GM18951 (cell line): ENCODE measurements at regions not wholly inside any gene's neighbourhood (a gene's known extent, or its start where the extent isn't known, plus 50 kb on each side); places are given as distances from the start of the nearest gene placed in this dataset.

Experiments used
- POLR2A ChIP-seq: IDR thresholded peaks from 4 replicates; pipeline ENCODE4 v1.6.1; 2011; ENCODE audit warnings: mild to moderate bottlenecking; ENCODE audit not compliant: insufficient read length, insufficient read depth; ENCODE audit errors: extremely low read depth
- in situ Hi-C: fragments of 300-500 bp; cut with MboI; formaldehyde crosslinking; loops from one replicate; pipeline ENCODE4 v1.12.0; 2022; ENCODE audit warnings: low sequenced_read_pairs, mixed read lengths, inconsistent platforms; ENCODE audit not compliant: unreplicated experiment

- no peak for TF ChIP-seq POLR2A
- in situ Hi-C loops = no loop called here
These were observed 437.2 kb upstream of the NRXN1 start for GRCh38 chr2:51469102-51469501.

DNA sequence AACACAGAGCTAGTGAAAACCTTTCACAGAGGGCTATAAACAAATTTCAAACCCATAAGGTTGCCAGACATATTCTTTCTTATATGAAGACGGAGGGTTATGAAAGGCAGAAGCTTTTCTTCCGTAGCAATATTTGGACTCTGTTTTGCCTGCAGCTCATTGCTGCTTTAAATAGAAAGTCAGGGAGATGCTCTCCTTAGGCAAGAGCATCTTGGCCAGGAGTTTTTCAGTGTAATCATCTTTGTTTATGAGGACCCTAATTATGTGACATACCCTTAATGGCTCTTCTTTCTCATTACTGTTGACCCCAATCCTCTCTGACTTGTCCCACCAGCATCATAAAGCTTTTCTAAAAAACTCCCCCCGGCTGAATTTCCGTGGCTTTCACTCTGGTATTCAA, 433.4 kb upstream of the NRXN1 start:
- no peak for TF ChIP-seq POLR2A

GRCh38 chr2:51454177-51454576, 422.2 kb upstream of the NRXN1 start:
- in situ Hi-C loops = no loop called here

More for the DNA sequence above, 433.4 kb upstream of the NRXN1 start:
- in situ Hi-C loops = no loop called here

GRCh38 chr2:51448911-51449310, 417.0 kb upstream of the NRXN1 start:
- in situ Hi-C loops = no loop called here
- no peak for TF ChIP-seq POLR2A

More at GRCh38 chr2:51454177-51454576, 422.2 kb upstream of the NRXN1 start:
- no peak for TF ChIP-seq POLR2A

- in situ Hi-C loops = no loop called here
- no peak for TF ChIP-seq POLR2A
These were observed 409.9 kb upstream of the NRXN1 start for GRCh38 chr2:51441786-51442185.

- in situ Hi-C loops = no loop called here
These were observed 392.5 kb upstream of the NRXN1 start for GRCh38 chr2:51424418-51424817.

GRCh38 chr2:51420511-51420910, 388.6 kb upstream of the NRXN1 start:
- in situ Hi-C loops = no loop called here
- TF ChIP-seq POLR2A = no peak

More at GRCh38 chr2:51424418-51424817, 392.5 kb upstream of the NRXN1 start:
- no peak for TF ChIP-seq POLR2A

DNA sequence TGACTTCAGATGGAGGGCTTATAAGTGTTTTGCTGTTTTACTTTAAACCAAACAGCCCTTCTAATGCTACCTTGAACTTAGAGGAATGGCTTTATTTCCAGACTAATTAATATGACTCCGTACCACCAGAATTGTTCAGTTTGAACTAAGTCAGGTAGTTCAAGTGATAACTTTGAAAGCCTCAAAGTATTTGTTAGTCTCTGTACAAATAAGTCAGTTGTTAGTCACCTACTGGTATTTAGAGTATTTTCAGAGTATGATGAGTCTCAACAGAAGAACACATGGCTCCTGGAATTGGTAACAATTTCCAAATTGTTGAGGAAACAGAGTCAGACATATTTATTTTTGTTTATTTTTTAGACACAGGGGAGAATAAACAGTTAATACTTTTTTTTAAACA, 381.8 kb upstream of the NRXN1 start:
- in situ Hi-C loops = no loop called here

DNA sequence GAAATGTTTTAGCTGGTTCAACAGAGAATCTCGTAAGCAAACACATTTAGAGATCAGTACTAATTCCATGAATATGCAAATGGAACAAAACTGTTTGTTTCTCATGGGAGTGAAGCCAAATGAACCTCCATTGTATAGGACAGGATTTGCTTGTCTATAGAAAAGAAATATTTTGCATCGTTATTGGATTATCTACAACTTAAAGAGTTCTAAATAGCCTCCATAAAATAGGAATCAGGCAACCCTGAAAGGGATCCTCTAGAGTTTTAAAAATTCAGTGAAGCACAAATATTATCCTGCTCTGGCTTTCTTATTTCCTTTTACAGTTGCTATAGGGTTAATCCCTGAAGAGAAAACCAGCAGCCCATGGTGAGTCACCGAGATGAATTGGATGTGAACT, 378.4 kb upstream of the NRXN1 start:
- in situ Hi-C loops = no loop called here
- TF ChIP-seq POLR2A = no peak

More for the DNA sequence above, 381.8 kb upstream of the NRXN1 start:
- no peak for TF ChIP-seq POLR2A

DNA sequence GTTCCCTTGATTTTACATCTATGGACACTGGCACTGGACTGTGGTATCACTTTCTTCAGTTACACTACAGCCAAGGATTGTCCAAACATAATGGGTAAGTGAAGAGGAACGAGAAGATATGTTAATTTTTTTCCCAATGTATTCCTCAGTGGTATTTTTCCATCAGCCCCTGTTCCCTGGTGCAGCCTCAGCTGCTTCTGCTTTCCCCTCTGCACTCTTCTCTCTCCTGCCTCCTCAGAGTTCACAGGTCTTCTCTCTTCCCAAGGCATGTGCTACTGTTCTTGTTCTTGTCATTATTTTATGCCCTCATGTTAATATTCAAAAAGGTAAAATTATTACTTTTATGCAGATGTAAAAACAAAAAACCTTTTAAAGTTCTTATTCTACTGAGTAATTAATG, 378.0 kb upstream of the NRXN1 start:
- no peak for TF ChIP-seq POLR2A
- in situ Hi-C loops = no loop called here

- in situ Hi-C loops = no loop called here
- no peak for TF ChIP-seq POLR2A
These were observed 372.3 kb upstream of the NRXN1 start for GRCh38 chr2:51404226-51404625.

DNA sequence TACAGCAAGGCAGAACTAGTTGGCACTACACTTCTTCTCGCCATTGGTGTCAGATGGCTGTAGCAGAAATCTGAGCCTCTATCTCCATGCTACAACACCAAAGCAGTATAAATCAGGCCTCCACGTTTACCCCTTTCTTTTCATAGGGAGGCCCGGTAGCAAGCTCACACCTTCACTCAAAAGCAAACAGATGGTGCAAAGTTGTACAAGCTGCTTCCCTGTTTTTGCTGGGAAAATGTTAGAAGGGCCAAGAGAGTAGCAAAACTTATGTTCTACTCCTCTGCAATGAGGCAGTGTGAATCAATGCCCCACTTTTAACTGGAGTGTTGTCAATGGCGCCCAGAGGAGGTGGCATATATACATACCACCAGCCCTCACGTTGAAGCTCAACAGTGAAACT, 369.6 kb upstream of the NRXN1 start:
- in situ Hi-C loops = no loop called here
- no peak for TF ChIP-seq POLR2A

DNA sequence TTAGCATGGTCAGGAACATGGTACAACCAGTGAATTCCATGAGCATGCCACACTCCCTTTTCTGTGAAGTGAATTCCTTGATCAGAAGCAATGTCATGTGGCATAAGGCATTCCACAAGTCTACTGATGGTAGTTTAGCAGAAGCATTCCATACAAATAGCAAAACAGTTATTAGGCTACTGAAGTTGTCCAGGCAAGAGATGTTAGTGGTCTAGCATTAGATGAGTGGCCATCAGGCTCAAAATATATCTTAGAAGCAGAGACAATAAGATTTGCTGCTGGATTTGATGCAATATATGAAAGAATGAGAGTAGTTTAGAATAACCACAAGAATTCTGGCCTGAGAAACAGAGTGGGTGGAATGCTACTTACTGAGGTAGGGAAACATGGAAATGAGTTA, 355.3 kb upstream of the NRXN1 start:
- in situ Hi-C loops = no loop called here
- no peak for TF ChIP-seq POLR2A

DNA sequence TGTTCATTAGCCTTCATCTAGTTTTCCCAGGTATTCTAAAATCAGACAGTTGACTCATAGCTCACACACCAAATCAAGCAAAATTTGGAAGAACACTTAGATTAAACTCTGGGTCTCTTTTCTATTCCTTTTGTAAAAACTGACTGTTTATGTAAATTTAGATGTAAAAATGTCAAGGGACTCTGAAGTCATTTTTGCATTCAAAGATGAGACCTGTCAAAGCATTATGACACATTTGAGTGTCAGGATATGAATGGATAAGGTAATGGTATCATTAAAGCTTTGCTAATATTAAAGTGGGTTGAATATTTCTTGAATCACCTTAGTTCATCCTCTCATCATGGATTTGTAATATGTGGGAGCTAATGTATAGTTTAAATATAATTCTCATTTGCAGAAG, 348.1 kb upstream of the NRXN1 start:
- in situ Hi-C loops = no loop called here

GRCh38 chr2:51368250-51368649, 336.3 kb upstream of the NRXN1 start:
- in situ Hi-C loops = no loop called here

More for the DNA sequence above, 348.1 kb upstream of the NRXN1 start:
- no peak for TF ChIP-seq POLR2A

GRCh38 chr2:51350100-51350499, 318.2 kb upstream of the NRXN1 start:
- TF ChIP-seq POLR2A = no peak
- in situ Hi-C loops = no loop called here

More at GRCh38 chr2:51368250-51368649, 336.3 kb upstream of the NRXN1 start:
- no peak for TF ChIP-seq POLR2A

DNA sequence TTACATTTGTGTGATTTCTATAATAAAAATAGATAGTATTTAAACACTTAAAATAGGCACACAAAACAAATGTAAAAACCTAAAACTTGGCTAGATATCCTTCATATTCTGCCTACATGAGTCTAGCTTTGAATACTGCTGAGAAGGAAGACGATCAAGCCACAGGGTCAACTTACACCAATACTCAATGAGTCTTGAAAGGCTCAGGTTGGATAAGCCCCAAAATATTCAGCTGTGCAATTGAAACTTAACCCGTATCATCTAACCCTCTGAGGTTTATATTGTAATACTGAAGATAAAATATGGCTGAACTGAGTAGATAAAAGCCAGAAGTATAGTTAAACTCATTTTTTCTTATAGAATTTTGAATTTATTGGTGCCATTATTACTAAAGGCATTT, 313.0 kb upstream of the NRXN1 start:
- TF ChIP-seq POLR2A = no peak
- in situ Hi-C loops = no loop called here
